PFSK-1 (cell line): ENCODE measurements at regions not wholly inside any gene's neighbourhood (a gene's known extent, or its start where the extent isn't known, plus 50 kb on each side); places are given as distances from the start of the nearest gene placed in this dataset.

Source experiments
- FOXP2 ChIP-seq: optimal IDR thresholded peaks from 2 replicates; pipeline ENCODE3; 2011; ENCODE audit warnings: borderline replicate concordance, control low read depth, inconsistent platforms; ENCODE audit not compliant: insufficient read depth; ENCODE audit errors: extremely low read length, extremely low read depth
- POLR2AphosphoS5 ChIP-seq: IDR thresholded peaks from 2 replicates; pipeline ENCODE4 v1.6.1; 2012; ENCODE audit warnings: low read depth, mild to moderate bottlenecking, control low read depth, low read length, moderate library complexity
- SIN3A ChIP-seq: IDR thresholded peaks from 2 replicates; pipeline ENCODE4 v1.6.1; 2012; ENCODE audit warnings: mild to moderate bottlenecking, low read length, moderate library complexity, borderline replicate concordance; ENCODE audit not compliant: insufficient read depth
- TAF1 ChIP-seq: IDR thresholded peaks from 2 replicates; pipeline ENCODE4 v1.6.1; 2012; ENCODE audit warnings: low read length, control low read depth, borderline replicate concordance; ENCODE audit not compliant: insufficient read depth
- TF ChIP-seq, protein P1 (sequence below), 2 experiments: IDR thresholded peaks; 2 replicates each; pipeline versions ENCODE4 v1.6.1 to v1.8.0; 2011 to 2012; ENCODE audit warnings: low read depth in 2 of 2, low read length in 2 of 2, control low read depth in 1 of 2, inconsistent platforms in 1 of 2, mild to moderate bottlenecking in 1 of 2, moderate library complexity in 1 of 2; ENCODE audit not compliant: insufficient read depth in 1 of 2

GRCh38 chr20:41671143-41671542 is 53.0 kb upstream of the CHD6 start:
- no peak for TF ChIP-seq POLR2AphosphoS5
- TF ChIP-seq FOXP2 = no peak
- TF ChIP-seq SIN3A = no peak
- TF ChIP-seq, protein P1, sequence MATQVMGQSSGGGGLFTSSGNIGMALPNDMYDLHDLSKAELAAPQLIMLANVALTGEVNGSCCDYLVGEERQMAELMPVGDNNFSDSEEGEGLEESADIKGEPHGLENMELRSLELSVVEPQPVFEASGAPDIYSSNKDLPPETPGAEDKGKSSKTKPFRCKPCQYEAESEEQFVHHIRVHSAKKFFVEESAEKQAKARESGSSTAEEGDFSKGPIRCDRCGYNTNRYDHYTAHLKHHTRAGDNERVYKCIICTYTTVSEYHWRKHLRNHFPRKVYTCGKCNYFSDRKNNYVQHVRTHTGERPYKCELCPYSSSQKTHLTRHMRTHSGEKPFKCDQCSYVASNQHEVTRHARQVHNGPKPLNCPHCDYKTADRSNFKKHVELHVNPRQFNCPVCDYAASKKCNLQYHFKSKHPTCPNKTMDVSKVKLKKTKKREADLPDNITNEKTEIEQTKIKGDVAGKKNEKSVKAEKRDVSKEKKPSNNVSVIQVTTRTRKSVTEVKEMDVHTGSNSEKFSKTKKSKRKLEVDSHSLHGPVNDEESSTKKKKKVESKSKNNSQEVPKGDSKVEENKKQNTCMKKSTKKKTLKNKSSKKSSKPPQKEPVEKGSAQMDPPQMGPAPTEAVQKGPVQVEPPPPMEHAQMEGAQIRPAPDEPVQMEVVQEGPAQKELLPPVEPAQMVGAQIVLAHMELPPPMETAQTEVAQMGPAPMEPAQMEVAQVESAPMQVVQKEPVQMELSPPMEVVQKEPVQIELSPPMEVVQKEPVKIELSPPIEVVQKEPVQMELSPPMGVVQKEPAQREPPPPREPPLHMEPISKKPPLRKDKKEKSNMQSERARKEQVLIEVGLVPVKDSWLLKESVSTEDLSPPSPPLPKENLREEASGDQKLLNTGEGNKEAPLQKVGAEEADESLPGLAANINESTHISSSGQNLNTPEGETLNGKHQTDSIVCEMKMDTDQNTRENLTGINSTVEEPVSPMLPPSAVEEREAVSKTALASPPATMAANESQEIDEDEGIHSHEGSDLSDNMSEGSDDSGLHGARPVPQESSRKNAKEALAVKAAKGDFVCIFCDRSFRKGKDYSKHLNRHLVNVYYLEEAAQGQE (IDR thresholded peaks at IDR 0.05; ENCODE audit: insufficient read depth in 1 of 2, low read depth in 2 of 2, low read length in 2 of 2) = no peak
- no peak for TF ChIP-seq TAF1

DNA sequence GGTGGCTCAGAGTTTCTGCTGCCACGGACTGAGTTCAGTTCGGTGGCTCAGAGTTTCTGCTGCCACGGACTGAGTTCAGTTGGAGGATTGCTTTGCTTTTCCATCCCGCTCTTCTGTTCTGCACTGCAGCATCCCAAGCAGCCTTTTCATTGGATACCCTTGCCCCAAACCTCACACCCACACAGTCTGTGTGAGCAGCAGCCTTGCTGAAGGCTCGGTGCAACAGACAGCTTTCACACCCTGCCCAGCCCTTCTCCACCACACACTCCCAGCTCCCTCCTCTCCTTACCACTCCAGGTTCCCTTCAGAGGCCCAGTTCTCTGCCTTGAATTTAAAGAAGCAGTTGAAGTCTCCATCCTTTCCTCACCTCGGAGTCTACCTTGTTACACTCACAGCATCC is 52.5 kb upstream of the CHD6 start:
- TF ChIP-seq SIN3A (no peak), POLR2AphosphoS5 (no peak), TAF1 (no peak)

GRCh38 chr20:41669708-41670263 is 51.6 kb upstream of the CHD6 start:
- no peak for TF ChIP-seq TAF1
- TF ChIP-seq FOXP2 = no peak
- TF ChIP-seq, protein P1 (IDR thresholded peaks at IDR 0.05; ENCODE audit: insufficient read depth in 1 of 2, low read depth in 2 of 2, low read length in 2 of 2) = no peak
- TF ChIP-seq POLR2AphosphoS5 = no peak
- TF ChIP-seq SIN3A = no peak

DNA sequence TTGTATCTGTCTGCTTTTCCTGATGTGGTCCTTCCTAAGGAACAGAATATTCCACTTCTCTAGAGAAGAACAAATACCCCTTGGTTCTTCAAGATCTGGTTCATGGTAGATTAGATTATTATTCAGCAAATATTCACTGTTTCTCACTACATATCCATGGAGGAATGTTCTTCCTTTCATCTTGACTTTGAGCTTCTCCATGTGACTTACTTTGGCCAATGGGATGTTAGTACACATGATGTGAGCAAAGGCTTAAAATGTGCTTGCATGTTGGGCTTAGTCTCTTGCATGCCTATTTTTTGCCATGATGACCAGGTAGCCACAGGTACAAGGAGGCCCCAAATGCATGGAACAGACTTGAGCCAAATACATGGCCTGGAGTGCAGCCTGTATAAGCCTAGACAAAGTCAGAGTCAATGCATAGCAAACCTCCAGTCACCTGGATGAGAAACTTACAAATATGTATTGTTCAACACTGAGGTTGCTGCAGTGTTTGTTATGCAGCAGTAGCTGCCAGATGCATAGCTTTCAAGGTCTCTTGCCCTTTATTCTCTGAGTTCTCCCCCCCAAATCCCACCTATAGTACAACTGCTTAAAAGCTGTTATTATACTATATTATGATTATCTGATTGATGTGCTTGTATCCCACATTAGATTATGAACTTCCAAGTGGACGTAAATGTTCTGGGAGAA is 50.0 kb upstream of the CHD6 start:
- TF ChIP-seq SIN3A (no peak), POLR2AphosphoS5 (no peak), TAF1 (no peak), FOXP2 (no peak)
- TF ChIP-seq, protein P1 (IDR thresholded peaks at IDR 0.05; ENCODE audit: insufficient read depth in 1 of 2, low read depth in 2 of 2, low read length in 2 of 2) = no peak
